Heart left ventricle (tissue), 13 donors: ENCODE measurements at regions not wholly inside any gene's neighbourhood (a gene's known extent, or its start where the extent isn't known, plus 50 kb on each side); places are given as distances from the start of the nearest gene placed in this dataset.

ENCODE experiments used
- CTCF ChIP-seq, 12 donors: fragments of 200-600 bp; sonication (generic) in 4 of 12; IDR thresholded peaks; one replicate each; pipeline versions ENCODE4 v1.5.0 to v1.8.0; 2018 to 2022; ENCODE audit warnings: antibody characterized with exemption in 12 of 12, mild to moderate bottlenecking in 5 of 12
- POLR2A ChIP-seq, 2 donors: fragments of 450-650 bp; IDR thresholded peaks; one replicate each; pipeline ENCODE4 v1.6.1; 2017; ENCODE audit warnings: antibody characterized with exemption in 2 of 2, mild to moderate bottlenecking in 2 of 2, moderate library complexity in 2 of 2
- donor health status: ischemic (EF 13 %, LVEDD 7.1; RV severe dilation, severe dysfunction).
- donor health status: DM: no; HTN: yes; CAD: no.
- donor health status: DM: no; HTN: no; CAD: no.
- donor health status: ischemic (EF 25% LVEDD 6.9; RV normal size, moderate dysfunction).
- donor health status: ischemic (EF 25% LVEDD 5.7; RV mildly dilated, moderate dysfunction).
- donor health status: ischemic (EF 35%, LVEDD 5.7; RV mildly dilated, moderate dysfunction).
- donor health status: nonischemic (EF 11% LVEDD 7.7; RV severe dilation, severe dysfunction).
- donor health status: DM: yes; HTN: yes; CAD: no.
- donor health status: PGD.
- donor health status: ischemic (EF 29% LVEDD 5.4; RV normal size, mild dysfunction).
- donor health status: nonischemic (EF 23%, LVEDD 6.1; RV moderate dilation, normal function).

GRCh38 chr10:21065621-21066248, 168.6 kb upstream of the NEBL start:
- no peak for TF ChIP-seq CTCF (IDR thresholded peaks at IDR 0.05)
- TF ChIP-seq POLR2A (IDR thresholded peaks at IDR 0.05): no peak
